K562 (cell line): ENCODE measurements at regions not wholly inside any gene's neighbourhood (a gene's known extent, or its start where the extent isn't known, plus 50 kb on each side); places are given as distances from the start of the nearest gene placed in this dataset.

Source experiments
- BMI1 ChIP-seq: fragments of 150-350 bp; IDR thresholded peaks from 2 replicates; pipeline ENCODE4 v1.6.1; 2014; ENCODE audit warnings: low read length
- CBX8 ChIP-seq: fragments of 200-600 bp; sonication (generic); IDR thresholded peaks from 2 replicates; pipeline ENCODE4 v1.6.1; 2012; ENCODE audit warnings: borderline replicate concordance, mixed run types, low read depth, mild to moderate bottlenecking, moderate library complexity, mixed read lengths, low read length, control low read depth, inconsistent platforms; ENCODE audit not compliant: poor library complexity, severe bottlenecking; ENCODE audit errors: extremely low read depth
- JUN ChIP-seq, 2 experiments: sonication (generic) in 1 of 2; formaldehyde crosslinking in 1 of 2; IDR thresholded peaks; 2 replicates each; pipeline versions ENCODE4 v1.6.1 to v1.8.0; 2012 to 2022; ENCODE audit warnings: borderline replicate concordance in 2 of 2, mild to moderate bottlenecking in 2 of 2, improper control_type of control experiment in 1 of 2, low read depth in 1 of 2, low read length in 1 of 2, missing genetic modification reagents in 1 of 2
- MCM2 ChIP-seq: fragments of 450-650 bp; IDR thresholded peaks from 2 replicates; pipeline ENCODE4 v1.6.1; 2017; ENCODE audit warnings: low read depth, mild to moderate bottlenecking
- POLR3G ChIP-seq: IDR thresholded peaks from 2 replicates; pipeline ENCODE4 v1.6.1; 2011; ENCODE audit not compliant: insufficient read length, insufficient replicate concordance; ENCODE audit errors: extremely low read depth
- RFX5 ChIP-seq: IDR thresholded peaks from 2 replicates; pipeline ENCODE4 v1.6.1; 2011; ENCODE audit warnings: low read depth, mild to moderate bottlenecking, improper control_type of control experiment, low read length
- SRSF1 ChIP-seq: fragments of 200-400 bp; formaldehyde crosslinking; IDR thresholded peaks from 2 replicates; pipeline ENCODE4 v1.6.1; 2017; ENCODE audit warnings: mild to moderate bottlenecking, low read depth, low read length, moderate library complexity
- TBL1XR1 ChIP-seq, 2 experiments: IDR thresholded peaks; 2 replicates each; pipeline ENCODE4 v1.6.1; 2012; ENCODE audit warnings: improper control_type of control experiment in 2 of 2, low read length in 2 of 2, mild to moderate bottlenecking in 1 of 2
- YY1 ChIP-seq, 3 experiments: IDR thresholded peaks; 2 replicates each; pipeline ENCODE4 v1.6.1; 2011; ENCODE audit warnings: low read length in 2 of 3, mild to moderate bottlenecking in 2 of 3, moderate library complexity in 2 of 3, borderline replicate concordance in 1 of 3, control low read depth in 1 of 3, low read depth in 1 of 3; ENCODE audit not compliant: insufficient read depth in 3 of 3, insufficient replicate concordance in 2 of 3, control insufficient read depth in 1 of 3, insufficient read length in 1 of 3; ENCODE audit errors: extremely low read depth in 1 of 3
- TF ChIP-seq, protein P1 (sequence below), 2 experiments: IDR thresholded peaks; 2 replicates each; pipeline ENCODE4 v1.6.1; 2011; ENCODE audit warnings: borderline replicate concordance in 1 of 2, control low read depth in 1 of 2, low read depth in 1 of 2, low read length in 1 of 2, mild to moderate bottlenecking in 1 of 2, mixed read lengths in 1 of 2, moderate library complexity in 1 of 2; ENCODE audit not compliant: insufficient read depth in 1 of 2, insufficient read length in 1 of 2, poor library complexity in 1 of 2, severe bottlenecking in 1 of 2; ENCODE audit errors: extremely low read depth in 1 of 2

DNA sequence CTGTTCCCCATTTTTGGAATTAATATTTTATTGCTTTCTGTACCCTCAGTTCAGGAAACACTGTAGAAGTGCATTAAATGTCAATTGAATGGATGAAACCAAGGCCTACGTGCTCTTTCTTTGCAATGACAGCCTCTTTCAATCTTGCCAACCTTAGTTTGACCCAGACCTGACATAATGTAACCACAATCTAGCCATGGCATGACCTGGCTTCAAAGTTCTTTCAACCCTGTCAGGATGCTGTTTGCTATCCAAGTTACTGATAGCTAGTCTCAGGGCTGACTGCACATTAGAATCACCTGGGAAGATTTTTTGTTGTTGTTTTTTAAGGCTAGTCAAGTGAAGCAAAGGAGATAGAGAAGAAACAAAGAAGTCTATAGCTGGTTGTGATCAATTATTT is 190.9 kb upstream of the PKDCC start:
- TF ChIP-seq YY1 (IDR thresholded peaks at IDR 0.05; ENCODE audit: borderline replicate concordance in 1 of 3, control insufficient read depth in 1 of 3, extremely low read depth in 1 of 3, insufficient read depth in 3 of 3, insufficient read length in 1 of 3, insufficient replicate concordance in 2 of 3, low read depth in 1 of 3, low read length in 2 of 3): no peak
- no peak for TF ChIP-seq CBX8
- TF ChIP-seq SRSF1: no peak
- TF ChIP-seq RFX5: no peak
- no peak for TF ChIP-seq BMI1
- TF ChIP-seq TBL1XR1 (IDR thresholded peaks at IDR 0.05; ENCODE audit: low read length in 2 of 2): no peak
- TF ChIP-seq, protein P1, sequence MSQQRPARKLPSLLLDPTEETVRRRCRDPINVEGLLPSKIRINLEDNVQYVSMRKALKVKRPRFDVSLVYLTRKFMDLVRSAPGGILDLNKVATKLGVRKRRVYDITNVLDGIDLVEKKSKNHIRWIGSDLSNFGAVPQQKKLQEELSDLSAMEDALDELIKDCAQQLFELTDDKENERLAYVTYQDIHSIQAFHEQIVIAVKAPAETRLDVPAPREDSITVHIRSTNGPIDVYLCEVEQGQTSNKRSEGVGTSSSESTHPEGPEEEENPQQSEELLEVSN (IDR thresholded peaks at IDR 0.05; ENCODE audit: borderline replicate concordance in 1 of 2, extremely low read depth in 1 of 2, insufficient read depth in 1 of 2, insufficient read length in 1 of 2, low read depth in 1 of 2, low read length in 1 of 2, poor library complexity in 1 of 2, severe bottlenecking in 1 of 2): no peak
- no peak for TF ChIP-seq POLR3G
- TF ChIP-seq JUN (IDR thresholded peaks at IDR 0.05; ENCODE audit: borderline replicate concordance, low read depth, low read length): no peak
- TF ChIP-seq JUN (CRISPR knock-in tag; IDR thresholded peaks at IDR 0.05; ENCODE audit: borderline replicate concordance): no peak
- no peak for TF ChIP-seq MCM2
